ENCODE measurements at regions not wholly inside any gene's neighbourhood (a gene's known extent, or its start where the extent isn't known, plus 50 kb on each side); places are given as distances from the start of the nearest gene placed in this dataset.
A peak's percentile ranks its signal among the peaks of the same experiment; 100 is the strongest.
"Not testable (repeated sequence)": the region's sequence is repeated elsewhere in the genome, so short reads cannot be mapped to it uniquely, and the experiment has no call there.

- no peak for DNase-seq
Measured at GRCh38 chr11:71094296-71095077, 157.9 kb downstream of the SHANK2 start.

- no peak for DNase-seq
Measured at GRCh38 chr11:71093783-71094182, 158.6 kb downstream of the SHANK2 start.

GRCh38 chr11:71091506-71092265 lies 160.7 kb downstream of the SHANK2 start:
- DNase-seq, result no peak

GRCh38 chr11:71089571-71089970 lies 162.8 kb downstream of the SHANK2 start:
- DNase-seq, result no peak

GRCh38 chr11:71088314-71089215 lies 163.8 kb downstream of the SHANK2 start:
- DNase-seq, result not testable (repeated sequence)

GRCh38 chr11:71086687-71087258 lies 165.6 kb downstream of the SHANK2 start:
- peak; percentile 77 for DNase-seq

- DNase-seq, result no peak
Measured at GRCh38 chr11:71084306-71085012, 167.9 kb downstream of the SHANK2 start.

GRCh38 chr11:71083105-71083504 lies 169.3 kb downstream of the SHANK2 start:
- DNase-seq, result no peak

GRCh38 chr11:71082454-71082853 lies 169.9 kb downstream of the SHANK2 start:
- no peak for DNase-seq

GRCh38 chr11:71081704-71082230 lies 170.6 kb downstream of the SHANK2 start:
- no peak for DNase-seq

- peak; percentile 87 for DNase-seq
Measured at GRCh38 chr11:71080239-71081097, 171.9 kb downstream of the SHANK2 start.

GRCh38 chr11:71079795-71080194 lies 172.6 kb downstream of the SHANK2 start:
- no peak for DNase-seq

GRCh38 chr11:71078482-71078881 lies 173.9 kb downstream of the SHANK2 start:
- peak; percentile 96 for DNase-seq

- DNase-seq, result no peak
Measured at GRCh38 chr11:71076525-71077304, 175.7 kb downstream of the SHANK2 start.

- DNase-seq, result no peak
Measured at GRCh38 chr11:71075871-71076420, 176.4 kb downstream of the SHANK2 start.

- DNase-seq, result no peak
Measured at GRCh38 chr11:71075116-71075720, 177.2 kb downstream of the SHANK2 start.

GRCh38 chr11:71071736-71072509 lies 180.5 kb downstream of the SHANK2 start:
- no peak for DNase-seq

Data from NCI-H526 treated with DMSO at 0.1 percent for 48 hours (cell line).